ENCODE measurements at regions not wholly inside any gene's neighbourhood (a gene's known extent, or its start where the extent isn't known, plus 50 kb on each side); places are given as distances from the start of the nearest gene placed in this dataset.

DNA sequence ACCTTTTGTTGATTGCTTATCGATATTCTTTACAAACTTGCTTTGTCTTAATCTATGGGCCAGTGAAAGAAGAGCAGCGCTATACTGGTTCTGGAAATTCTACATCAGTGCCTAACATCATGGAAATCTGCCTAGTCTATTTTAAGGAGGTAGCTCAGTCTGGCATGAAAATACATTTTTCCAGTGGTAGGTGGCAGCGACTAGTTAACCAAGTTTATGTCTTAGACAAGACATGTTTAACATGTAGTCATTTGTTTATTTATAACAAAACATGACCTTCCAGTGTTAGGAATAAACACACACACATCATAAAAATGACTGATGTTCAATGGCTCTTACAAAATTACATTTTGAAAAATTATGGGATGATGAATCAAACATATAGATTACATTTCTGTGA, 336.0 kb upstream of the SOX5 start:
- no peak for DNase-seq (ENCODE audit: low spot score)

DNA sequence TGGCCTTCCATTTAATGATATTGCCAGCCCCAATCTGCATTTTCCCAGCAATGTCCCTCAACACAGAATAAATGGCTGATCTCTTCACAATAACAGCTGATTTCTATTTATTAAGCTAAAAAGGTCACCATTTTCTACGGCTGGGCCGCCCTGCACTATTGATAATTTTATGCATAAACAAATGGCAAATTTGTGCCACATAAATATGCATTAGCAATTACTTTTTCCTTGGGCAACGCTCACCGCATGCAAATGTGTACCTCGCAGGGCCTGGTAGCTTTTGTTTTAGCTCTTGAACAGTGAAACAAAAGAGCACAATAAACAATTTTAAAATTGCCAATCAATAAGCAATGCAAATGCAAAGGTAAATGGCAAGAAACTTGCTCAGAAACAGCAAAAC, 331.9 kb upstream of the SOX5 start:
- DNase-seq (ENCODE audit: low spot score) = no peak

GRCh38 chr12:24280056-24280842, 330.8 kb upstream of the SOX5 start:
- no peak for DNase-seq (ENCODE audit: low spot score)

DNA sequence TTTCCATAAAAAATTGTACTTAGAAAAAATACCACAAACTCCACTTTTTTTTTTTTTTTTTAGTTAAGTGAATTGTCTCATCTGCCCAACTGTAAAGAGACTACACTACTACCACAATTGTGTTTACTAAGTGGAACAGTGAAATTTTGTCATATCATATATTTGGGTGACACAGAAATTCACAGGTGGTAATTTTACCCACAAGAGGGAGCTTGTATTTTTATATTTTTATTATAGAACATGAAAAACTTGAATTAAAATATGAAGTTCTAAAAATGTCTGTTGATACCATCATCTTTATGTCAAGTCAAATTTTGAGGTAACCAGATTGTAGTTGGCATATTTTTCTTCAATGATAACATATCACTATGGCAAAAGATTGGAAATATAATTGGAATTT, 329.4 kb upstream of the SOX5 start:
- DNase-seq (ENCODE audit: low spot score) = no peak

GRCh38 chr12:24270965-24271364, 321.5 kb upstream of the SOX5 start:
- no peak for DNase-seq (ENCODE audit: low spot score)

DNA sequence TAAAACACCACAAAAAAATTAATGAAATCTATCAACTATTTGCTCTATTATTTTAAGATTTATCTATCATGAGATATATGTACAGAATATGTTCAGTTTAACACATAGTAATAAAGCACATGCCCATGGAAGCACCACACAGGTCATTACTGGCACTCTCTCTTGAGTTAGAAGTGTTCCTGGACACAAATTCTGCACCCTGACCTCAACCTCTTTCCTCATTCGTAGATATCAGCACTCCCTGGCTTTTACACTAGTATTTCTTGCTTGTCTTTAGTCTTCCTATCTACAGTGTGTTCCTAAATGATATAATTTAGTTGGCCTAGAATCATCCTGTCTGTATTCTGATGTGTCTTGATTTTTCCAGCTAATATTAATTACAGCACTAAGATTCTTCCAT, 321.0 kb upstream of the SOX5 start:
- DNase-seq (ENCODE audit: low spot score) = no peak

DNA sequence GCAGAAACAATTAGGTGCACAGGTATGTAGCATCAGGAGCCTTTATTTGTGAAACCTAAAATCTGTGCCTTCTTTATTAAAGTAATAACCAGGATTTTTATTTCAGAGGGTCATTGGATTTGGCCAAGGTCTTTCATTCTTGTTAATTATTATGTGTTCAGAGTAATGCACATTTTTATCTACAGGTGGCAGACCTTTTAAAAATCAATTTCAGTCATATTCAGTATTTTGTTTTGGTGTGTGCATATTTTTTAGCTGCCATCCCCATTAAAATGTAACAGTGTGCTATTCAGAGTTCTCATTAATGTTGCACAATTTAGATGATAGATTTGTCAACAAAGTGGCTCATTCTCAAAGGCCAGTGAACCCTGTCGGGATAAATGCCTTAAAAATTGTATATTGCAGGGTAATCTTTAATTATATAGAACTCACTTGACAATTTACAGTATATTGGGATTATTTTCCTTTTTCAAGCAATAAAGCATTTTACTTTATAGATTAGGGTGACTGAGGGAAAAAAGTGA, 319.3 kb upstream of the SOX5 start:
- peak; percentile 16 for DNase-seq (ENCODE audit: low spot score)

DNA sequence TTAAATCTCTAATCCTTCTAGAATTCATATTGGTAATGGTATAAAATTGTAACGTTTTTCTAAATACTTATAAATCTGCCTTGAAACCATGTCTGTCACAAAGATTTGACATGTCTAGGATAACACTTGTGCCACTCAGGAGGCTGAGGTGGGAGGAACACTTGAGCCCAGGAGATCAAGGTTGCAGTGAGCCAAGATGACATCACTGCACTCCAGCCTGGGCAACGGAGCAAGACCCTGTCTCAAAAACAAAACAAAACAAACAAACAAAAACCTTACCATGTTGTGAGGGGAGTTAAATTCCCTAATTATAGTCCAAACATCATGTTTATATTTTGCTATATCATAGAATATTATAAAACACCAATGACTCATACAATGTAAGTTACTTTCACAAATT, 317.5 kb upstream of the SOX5 start:
- DNase-seq (ENCODE audit: low spot score) = no peak

GRCh38 chr12:24256684-24257083, 307.2 kb upstream of the SOX5 start:
- no peak for DNase-seq (ENCODE audit: low spot score)

DNA sequence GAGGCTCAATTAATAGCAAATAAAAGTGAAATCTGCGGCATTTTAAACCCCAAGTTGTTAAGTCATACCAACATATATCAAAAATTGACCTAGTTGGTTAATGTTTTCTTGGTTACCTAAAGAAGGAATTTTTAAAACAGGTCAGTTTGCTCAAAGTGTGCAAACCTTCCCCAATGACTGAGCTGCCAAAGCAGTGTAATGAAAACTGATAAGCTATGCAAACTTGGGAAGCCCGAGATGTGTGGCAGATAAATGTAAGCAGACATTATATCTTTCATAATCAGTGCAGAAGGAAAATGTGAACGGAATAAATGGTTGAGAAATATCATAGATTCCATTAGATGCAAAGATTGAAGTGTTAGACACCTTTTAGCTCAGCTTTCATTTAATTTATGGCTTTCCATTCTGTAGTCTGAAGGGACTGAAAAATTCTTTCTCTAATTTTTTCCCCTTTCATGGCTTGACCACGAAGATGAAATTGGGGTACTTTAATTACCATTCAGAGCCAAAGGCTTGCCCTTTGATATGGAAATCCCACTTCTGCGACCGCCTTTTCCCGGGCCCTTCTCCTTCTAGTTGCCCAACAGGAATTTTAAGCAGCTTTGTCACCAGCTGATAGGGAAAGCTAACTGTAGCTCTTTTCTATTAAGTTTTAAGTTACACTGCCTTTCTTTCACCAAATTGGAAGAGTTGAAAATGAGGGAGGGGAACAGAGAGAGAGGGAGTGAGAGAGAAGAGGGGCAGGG, 306.6 kb upstream of the SOX5 start:
- DNase-seq (ENCODE audit: low spot score) = no peak

- DNase-seq (ENCODE audit: low spot score) = no peak
Measured at GRCh38 chr12:24252602-24253001, 303.1 kb upstream of the SOX5 start.

DNA sequence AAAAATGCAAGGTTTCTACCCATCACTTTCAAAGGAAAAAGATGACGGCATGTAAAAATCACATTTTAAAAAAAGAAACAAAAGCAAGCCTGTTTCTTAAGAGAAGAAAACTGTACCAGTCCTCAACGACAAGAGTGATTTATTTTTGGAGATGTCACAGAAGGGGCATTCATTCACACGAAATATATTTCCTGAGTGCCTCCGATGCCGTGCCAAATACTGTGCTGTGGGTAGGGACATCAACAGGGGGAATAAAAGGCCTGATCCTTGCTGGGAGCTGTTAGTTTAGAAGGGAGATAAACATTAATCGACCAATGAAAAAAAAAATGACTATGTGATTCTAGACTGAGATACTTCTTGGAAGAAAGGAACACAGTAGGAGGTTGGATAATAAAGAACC, 297.5 kb upstream of the SOX5 start:
- no peak for DNase-seq (ENCODE audit: low spot score)

- no peak for DNase-seq (ENCODE audit: low spot score)
Measured at GRCh38 chr12:24246376-24246775, 296.9 kb upstream of the SOX5 start.

GRCh38 chr12:24244801-24245200, 295.3 kb upstream of the SOX5 start:
- DNase-seq (ENCODE audit: low spot score) = no peak

DNA sequence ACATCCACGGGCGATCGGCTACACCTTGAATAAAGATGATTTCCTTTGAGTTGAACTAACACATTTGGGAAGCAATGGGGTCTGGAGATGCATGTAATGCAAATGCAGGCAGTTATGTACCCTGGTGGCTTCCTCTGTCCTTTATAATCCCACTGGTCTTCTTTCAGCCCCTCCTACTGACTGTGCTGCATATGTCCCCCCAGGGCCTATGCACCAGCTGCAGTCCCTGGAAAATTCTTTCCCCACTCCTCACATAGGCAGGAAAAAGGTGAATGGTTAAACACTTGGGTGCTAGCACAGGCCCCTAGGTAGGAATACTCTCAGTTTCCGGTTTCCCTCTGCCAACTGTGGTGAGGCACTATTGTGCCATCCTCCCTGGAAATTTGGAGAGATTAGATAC, 294.8 kb upstream of the SOX5 start:
- no peak for DNase-seq (ENCODE audit: low spot score)

DNA sequence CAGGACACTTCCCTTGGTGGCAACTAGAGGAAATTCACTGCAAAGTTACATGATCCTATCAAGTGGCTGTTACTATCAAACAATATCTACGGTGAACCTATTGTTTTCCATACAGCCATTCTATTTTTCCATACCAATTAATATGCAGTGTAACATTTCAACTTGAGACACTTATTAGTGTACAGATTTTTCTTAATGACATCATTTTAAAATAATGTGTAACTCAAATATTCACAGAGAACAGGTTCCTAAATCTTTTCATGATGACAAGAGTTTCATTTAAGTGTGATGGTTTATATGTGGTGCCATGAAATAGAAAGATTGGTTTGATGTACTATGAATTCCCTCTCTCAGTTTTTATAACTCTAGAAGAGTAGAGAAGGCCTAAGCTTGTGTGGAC, 291.2 kb upstream of the SOX5 start:
- DNase-seq (ENCODE audit: low spot score) = no peak

GRCh38 chr12:24233519-24234246, 284.2 kb upstream of the SOX5 start:
- DNase-seq (ENCODE audit: low spot score) = no peak

- DNase-seq (ENCODE audit: low spot score) = no peak
Measured at GRCh38 chr12:24232531-24232930, 283.1 kb upstream of the SOX5 start.

DNA sequence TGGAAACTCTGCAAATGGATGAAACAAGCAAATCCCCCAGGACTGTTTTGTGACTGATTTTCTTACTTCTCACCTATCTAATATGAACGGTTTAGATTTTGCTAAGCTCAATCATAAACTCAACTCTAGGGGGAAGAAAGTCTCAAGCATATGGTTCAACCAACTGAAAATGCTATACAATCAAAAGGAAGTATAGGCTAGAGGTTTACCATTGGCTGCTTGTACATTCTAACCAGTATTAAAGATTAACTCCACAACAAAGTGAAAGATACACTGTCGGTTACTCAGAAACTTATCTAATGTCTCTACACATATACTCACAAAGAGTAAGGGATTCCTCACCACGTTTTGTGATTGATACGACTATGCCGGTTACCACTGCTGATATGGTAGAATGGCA, 281.8 kb upstream of the SOX5 start:
- no peak for DNase-seq (ENCODE audit: low spot score)

- no peak for DNase-seq (ENCODE audit: low spot score)
Measured at GRCh38 chr12:24230061-24230701, 280.7 kb upstream of the SOX5 start.

- no peak for DNase-seq (ENCODE audit: low spot score)
Measured at GRCh38 chr12:24229031-24229700, 279.7 kb upstream of the SOX5 start.

All from HT-29 (cell line).